ENCODE measurements at regions not wholly inside any gene's neighbourhood (a gene's known extent, or its start where the extent isn't known, plus 50 kb on each side); places are given as distances from the start of the nearest gene placed in this dataset.

GRCh38 chr4:43244688-43245382 lies 352.3 kb downstream of the GRXCR1 start:
- DNase-seq = no peak

- DNase-seq = no peak
These were observed 359.3 kb downstream of the GRXCR1 start for GRCh38 chr4:43251841-43252240.

- no peak for DNase-seq
These were observed 361.0 kb downstream of the GRXCR1 start for GRCh38 chr4:43253541-43253940.

DNA sequence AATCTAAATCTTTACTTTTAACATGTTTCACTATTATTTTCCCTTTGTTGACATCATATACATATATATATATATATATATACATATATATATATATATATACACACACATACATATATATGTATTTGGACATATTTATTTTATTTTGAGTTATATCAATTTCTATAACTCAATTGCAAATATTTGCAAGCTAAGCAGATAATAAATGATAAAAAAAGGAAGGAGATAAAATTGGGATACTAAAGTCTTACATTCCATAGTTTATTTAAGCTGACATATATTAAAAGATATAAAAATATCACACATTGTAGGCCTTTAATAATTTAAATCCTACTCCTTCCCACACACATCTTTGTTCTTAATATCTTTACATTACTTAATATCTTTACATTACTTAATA lies 372.2 kb downstream of the GRXCR1 start:
- DNase-seq = no peak

DNA sequence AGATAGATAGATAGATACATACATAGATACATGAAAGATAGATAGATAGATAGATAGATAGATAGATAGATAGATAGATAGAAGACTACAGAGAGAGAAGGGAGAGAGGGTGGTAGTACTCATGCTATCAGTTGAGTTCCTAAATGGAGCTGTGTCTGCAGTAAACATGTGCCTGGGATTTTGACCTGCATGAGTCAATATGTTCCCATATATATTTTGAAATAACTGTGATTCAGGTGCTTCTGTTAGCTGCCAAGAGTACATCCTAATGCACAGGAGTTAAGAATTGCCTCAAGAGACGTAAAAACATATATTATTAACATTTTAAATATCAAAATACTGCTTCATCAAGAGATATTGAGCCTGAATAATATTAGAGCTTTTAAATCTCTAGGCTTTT lies 379.4 kb downstream of the GRXCR1 start:
- no peak for DNase-seq

DNA sequence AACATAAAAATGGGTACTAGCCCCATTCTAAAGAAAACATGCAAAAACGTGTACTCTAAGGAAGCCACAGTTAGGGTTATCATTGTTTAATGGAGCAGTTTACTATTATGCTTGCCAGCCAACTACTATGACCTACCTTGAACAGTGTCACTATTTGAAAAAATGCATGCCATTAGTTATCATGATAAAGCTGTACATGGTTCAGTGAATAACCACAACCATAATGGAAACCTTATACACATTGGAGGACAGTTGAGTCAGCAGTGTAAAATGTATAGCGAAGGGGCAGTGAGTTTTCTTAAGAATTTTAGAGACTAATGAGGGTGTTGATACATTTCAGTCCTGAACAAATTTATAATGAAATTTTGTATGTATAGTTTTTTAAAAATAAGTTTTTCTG lies 381.9 kb downstream of the GRXCR1 start:
- no peak for DNase-seq

- no peak for DNase-seq
These were observed 383.3 kb downstream of the GRXCR1 start for GRCh38 chr4:43275779-43276178.

DNA sequence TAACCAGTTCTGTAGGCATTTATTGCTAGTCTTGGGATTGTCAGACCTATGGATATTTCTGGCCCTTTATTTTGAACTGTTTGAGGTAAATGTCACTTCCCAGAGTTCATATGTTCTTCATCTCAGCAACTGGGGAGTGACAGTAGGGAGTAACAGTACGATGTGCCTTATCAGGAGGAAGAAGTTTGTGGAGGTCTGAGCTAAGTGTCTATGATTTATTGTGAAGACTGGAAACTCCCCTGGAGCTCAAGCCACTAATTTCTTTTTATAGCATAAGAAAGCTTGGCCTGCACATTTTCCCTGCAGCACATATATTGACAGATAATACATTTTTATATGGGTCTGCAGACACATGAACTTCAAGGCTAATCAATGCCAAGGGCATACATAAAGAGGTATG lies 383.8 kb downstream of the GRXCR1 start:
- no peak for DNase-seq

- DNase-seq = no peak
These were observed 384.5 kb downstream of the GRXCR1 start for GRCh38 chr4:43277003-43277402.

DNA sequence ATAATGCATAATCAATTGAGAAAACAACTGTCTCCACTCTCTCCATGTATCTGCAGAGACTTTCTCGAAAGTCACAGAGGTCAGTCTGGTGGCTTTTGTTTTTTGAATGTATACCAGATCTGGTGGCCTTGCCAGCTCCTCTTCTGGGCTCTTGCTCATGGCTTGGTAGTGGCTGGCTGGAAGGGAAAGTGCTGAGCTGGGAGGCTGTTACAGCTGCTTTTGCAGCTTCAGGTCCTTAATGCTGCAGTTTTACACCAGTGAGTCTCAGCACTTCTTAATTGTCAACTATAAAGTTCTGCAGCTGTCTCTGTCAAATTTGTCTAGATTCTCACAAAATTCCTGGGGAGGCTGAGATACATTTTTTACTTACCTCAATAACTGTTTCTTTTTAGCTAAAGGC lies 390.0 kb downstream of the GRXCR1 start:
- no peak for DNase-seq

GRCh38 chr4:43286137-43286536 lies 393.6 kb downstream of the GRXCR1 start:
- DNase-seq = no peak

GRCh38 chr4:43296946-43297528 lies 404.5 kb downstream of the GRXCR1 start:
- DNase-seq = no peak

DNA sequence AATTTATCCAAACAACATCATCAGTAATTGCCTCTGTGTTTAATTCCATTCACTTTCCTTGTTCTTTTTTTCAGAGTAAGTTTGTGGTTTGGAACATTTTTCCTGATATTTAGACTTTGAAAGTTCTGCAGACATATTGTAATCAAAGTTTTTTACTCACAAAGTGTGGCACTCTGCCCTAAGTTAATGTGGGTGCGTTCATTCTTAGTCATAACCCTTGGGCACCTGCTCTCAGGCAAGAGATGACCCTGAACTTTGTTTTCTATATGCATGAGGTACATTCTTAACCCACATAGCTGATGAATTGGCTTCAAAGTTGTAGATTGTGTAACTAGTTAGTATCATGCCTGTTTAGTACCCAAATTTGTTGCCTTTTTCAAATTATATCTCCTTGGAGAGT lies 424.3 kb downstream of the GRXCR1 start:
- no peak for DNase-seq

DNA sequence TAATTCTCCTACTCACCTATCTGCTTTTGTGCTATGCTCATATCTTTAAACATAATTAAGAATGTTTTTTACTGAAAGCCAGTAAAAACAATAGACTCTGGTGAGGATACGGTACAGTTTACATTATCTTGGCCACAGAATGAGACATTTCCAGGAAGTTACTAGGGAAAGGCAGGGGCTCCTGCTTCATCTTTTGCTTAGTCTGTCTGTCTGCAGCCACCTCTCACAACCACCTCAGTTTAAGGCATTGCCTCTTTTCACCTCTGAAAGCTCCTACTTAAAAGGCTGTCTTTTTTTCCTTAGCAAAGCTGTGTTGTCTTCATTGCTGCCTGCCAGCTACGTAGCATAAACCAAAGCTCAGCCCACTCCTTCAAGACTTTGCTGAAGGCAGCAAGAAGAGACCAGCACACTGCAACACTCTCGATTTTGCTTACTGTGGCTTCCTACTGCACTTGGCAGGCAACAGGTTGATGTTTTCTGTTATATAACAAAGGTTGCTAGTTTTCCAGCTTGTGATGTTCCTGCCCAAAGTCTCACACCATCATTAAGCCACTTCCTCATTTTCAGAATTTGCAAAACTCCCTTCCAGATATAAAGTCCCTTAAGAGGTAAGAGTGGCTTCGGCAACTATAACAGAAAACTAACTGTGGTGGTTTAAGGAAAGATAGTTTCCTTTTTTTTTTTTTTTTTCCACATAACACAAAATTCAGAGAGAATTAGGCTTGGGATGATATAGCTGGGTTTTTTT lies 432.9 kb downstream of the GRXCR1 start:
- no peak for DNase-seq

DNA sequence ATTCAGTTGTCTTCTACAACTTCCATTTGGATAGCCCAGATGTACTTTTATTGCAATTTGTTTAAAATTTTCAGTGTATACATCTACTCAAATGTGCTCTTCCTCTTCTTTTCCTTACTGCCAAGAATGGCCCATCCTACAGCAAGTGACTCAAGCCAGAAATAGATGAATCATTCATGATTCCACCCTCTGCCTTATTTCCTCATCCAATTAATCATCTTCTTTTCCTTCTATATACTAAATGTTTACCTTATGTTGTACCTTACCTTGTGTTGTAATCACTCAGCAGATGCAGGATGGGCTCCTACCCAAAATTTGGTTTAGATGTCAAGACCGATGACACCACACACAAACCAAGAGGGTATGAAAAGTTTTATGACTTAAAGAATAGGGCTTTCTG lies 437.8 kb downstream of the GRXCR1 start:
- no peak for DNase-seq

DNA sequence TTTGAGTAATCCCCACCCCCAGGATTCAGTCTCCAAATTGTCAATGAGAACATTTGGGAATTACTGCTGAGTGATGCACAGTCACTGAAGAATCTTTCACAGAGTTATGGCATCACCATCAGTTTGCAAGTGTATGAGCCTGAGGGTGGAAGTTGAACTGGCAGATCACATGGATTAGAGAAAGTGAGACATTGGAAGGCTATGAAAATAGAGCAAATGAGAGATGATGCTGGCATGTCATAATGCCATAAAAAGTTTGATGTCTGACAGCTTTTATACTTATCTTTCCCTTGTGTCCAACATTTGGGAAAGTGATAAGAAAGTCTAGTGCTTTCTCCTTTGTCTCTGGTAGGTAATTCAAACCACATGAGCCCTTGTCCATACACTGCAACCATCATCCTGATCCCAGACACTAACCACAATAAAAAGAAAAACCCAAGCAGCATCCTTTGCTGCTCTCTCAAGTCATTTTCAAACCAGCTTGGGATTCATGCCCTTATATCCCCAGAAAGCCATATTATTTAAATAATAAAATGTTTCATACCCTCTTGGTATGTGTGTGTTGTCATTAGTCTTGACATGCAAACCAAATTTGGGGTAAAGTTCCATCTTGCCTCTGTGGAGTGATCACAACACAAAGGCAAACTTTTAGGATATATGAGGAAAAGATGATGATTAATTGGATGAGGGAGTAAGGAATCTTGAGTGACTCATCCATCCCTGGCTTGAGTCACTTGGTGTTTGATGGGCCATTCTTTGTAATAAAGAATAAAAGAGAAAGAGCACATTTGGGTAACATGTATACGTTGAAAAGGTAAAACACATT lies 438.9 kb downstream of the GRXCR1 start:
- no peak for DNase-seq

- DNase-seq = no peak
These were observed 439.5 kb downstream of the GRXCR1 start for GRCh38 chr4:43332052-43332425.

DNA sequence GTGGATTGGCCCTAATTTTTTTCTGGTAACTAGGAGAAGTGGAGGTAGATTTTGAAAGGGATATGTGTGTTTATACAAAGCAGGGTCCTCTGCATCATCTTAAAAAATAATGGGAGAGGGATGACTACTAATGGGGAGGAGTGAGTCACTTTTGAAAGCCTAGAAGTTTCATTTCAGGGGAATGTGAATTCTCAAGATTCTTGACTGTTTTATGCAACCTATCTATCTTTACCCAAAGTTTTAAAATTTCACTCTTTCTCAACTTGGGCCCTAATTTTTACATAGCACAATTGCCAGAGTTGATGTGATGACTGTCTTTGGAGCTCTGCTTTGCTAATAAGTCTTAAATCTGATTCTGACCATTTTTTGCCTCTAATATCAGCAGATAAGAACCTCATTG lies 445.2 kb downstream of the GRXCR1 start:
- DNase-seq = no peak

GRCh38 chr4:43339435-43339834 lies 446.9 kb downstream of the GRXCR1 start:
- DNase-seq = no peak

DNA sequence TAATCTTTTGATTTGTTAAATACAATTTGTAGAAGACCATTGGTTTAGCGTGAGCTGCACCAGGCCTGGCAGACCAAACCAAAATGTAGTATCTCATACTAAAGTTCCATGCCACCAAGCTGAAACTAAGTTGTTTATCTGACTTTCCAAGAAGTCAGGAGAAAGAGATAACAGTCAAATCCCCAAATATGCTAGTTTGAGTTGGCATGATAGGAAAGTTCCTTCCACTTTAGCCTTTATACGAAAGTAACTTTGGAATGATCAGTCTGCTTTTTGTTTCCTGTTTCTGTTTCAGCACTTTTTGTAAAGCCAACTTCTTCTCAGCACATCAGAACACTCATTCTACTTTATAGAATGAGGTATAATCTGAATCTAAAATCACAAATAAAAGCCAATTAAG lies 449.2 kb downstream of the GRXCR1 start:
- no peak for DNase-seq

GRCh38 chr4:43343298-43343697 lies 450.8 kb downstream of the GRXCR1 start:
- DNase-seq = no peak

GRCh38 chr4:43345323-43345925 lies 452.9 kb downstream of the GRXCR1 start:
- DNase-seq = no peak

DNA sequence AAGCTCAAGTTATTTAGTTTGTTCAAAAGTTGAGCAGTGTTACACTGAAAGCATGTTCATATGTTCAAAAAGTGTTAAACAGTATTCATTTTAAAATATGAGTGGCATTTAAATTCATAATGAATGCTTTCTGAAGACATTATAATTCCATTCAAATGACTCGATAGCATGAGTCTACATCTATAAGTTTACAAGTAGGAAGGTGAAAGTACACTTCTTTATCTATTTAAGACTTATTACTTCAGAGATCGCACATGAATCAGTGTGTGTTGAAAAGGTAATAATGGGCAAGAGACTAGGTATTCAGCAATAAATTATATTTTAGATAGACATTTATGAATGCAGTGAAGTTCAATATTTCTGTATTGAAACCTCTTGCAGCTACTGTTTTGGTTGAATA lies 456.1 kb downstream of the GRXCR1 start:
- no peak for DNase-seq
